CD4-positive, alpha-beta T cell treated with Interleukin-17A for 4 hours (primary cell): ENCODE measurements at regions not wholly inside any gene's neighbourhood (a gene's known extent, or its start where the extent isn't known, plus 50 kb on each side); places are given as distances from the start of the nearest gene placed in this dataset.

Source experiments
- DNase-seq: peaks from one replicate; pipeline ENCODE4 v3.0.0-alpha.2; 2020; ENCODE audit warnings: mixed read lengths

DNA sequence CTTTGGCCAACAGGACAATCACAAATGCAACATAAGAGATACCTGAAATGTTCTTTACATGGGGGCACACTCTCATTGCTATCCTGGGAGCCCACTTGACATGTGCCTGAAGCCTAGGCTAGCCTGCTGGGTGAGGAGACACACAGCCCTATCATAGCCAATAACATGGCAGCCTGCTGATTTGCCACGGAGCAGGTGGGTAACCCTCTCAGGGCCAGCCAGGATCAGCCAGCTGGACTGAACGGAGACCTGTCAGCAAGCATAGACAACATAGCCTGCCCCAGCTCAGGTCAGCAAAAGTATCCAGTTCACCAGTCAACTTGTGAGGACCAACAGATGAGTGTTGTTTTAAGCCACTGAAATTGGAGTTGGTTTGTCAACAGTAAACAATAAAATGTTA, 566.5 kb downstream of the DCDC2C start:
- DNase-seq = no peak

DNA sequence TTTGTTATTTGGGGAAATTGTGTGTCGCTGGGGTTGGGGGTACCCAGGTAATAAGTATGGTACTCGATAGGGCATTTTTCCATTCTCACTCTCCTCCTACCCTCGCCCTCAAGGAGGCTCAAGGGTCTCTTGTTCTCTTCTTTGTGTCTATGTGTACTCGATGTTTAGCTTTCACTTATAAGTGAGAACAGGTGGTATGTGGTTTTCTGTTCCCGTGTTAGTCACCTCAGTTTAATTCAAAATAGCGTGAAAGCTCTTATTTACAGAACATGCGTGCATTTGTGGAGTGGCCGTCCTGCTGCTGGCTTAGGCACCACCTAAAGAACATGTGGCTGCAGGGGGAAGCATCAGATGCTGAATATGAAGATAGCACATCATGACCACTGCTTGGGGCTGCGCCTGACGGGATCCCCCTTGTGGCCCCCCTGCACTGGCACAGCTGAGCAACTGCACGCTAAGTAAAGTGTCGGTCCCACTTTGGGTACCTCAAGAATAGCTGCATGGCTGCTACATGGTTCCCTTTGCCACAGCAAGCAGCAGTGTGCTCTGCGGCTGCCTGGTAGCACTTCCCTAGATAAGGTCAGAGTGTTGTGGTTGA, 569.0 kb downstream of the DCDC2C start:
- DNase-seq = no peak

DNA sequence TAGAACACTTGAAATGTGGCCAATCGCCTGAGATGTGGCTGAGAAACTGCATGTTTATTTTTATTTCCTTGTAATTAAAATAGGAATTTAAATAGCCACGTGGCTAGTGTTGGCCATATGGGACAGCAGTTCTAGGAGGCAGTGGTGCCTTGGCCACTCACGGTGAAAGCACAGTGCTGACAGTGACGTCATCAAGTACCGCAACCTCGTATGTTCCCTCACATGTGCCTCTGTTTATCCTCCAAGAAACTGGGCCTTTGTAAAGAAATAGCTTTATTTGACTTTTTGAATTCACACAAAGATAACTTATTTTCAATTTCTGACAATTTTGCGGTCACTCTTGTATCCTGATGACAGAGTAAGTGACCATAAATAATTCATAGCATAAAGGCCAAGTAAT, 575.0 kb downstream of the DCDC2C start:
- DNase-seq = no peak

DNA sequence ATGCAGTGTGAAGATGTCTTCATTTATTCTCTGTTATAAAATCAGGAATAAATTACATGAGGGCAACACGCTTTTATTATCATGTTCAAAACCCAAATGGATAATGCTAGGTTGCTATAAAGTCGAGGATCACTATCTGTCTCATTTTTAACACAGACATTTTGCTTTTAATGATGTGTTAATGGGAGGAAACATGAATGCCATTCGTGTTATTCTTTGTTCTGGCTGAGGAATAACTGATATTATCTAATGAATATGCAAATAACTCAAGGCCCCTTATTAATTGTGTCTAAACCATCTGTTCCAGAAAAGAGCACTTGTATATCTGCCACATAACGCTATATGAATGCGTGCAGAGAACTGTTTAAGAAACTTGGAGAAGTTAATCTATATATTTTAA, 576.1 kb downstream of the DCDC2C start:
- DNase-seq = no peak

DNA sequence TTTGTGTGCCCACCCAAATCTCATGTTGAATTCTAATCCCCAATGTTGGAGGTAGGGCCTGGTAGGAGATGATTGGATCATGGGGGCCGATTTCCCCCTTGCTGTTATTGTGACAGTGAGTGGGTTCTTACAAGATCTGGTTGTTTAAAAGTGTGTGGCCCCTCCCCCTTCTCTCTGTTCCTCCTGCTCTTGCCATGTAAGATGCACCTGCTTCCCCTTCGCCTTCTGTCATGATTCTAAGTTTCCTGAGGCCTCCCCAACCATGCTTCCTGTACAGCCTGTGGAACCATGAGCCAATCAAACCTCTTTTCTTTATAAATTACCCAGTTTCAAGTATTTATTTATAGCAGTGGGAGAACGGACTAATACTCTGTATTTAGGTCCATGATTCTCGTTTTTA, 588.1 kb downstream of the DCDC2C start:
- no peak for DNase-seq

DNA sequence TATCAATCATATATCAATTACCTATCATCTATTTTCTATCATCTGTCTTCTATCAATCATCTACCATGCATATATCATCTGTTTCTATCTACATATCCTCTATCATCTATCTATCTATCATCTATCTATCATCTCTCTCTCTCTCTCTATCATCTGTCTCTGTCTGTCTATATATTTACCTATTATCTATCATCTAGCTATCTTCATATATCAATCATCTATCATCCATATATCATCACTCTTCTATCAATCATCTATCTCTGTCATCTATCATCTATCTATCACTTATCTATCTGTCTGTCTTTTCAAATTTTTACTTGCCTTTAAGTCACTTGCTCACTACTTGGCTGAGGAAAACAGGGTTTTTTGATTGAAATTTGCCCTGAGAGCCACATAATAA, 592.3 kb downstream of the DCDC2C start:
- no peak for DNase-seq

DNA sequence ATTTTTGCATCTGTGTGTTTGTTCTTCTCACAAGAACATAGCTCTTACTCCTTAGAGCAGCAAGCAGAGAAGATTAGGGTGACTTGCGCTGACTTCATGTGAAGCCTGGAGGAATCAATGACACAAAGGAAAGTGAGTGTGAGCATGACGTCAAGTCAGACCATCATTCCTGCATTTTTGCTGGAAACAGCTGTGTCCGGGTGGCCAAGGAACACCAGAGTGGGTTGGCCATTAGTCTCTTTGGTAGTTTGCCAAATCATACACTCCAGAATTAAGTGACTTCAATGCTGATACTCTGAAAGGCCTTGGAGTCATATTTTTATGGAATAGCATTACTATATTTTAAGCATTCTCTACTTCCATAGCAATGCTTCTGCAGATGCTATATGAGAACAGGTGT, 597.2 kb downstream of the DCDC2C start:
- no peak for DNase-seq

DNA sequence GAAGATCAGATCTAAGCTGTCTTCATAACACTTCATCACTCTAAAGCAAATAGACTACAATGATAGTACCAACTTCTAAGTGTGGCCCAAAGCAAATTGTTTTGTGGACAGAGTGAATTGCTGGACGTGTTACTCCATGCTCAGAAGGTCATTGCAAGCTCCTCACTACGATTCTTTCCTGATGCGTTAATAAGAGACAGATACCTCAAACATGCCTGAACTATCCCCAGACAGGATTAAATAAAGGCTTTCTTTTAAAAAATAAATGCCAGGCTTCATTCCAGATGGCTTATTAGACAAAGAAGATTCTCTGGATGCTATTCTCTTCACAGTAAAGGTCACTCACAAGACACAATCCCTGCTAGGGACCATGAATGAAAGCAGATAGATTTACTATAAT, 621.2 kb downstream of the DCDC2C start:
- no peak for DNase-seq

DNA sequence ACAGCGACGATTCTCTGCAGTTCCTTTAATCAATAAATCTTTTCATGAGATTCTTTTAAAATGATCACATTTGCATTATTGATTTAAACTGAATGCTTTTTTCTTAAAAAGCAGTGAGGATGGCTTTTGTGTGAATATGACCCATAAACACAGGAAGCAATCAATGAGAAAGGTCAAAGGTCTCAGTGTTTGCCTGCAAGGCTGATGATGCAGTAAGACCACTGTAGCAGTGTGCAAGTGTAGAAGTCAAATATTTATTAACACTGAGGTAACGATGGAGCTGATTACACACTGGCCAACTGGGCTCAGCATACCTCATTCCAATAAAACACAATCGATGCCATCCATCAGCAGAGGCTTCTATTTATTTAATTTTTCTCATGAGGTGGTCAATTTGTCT, 633.5 kb downstream of the DCDC2C start:
- no peak for DNase-seq

DNA sequence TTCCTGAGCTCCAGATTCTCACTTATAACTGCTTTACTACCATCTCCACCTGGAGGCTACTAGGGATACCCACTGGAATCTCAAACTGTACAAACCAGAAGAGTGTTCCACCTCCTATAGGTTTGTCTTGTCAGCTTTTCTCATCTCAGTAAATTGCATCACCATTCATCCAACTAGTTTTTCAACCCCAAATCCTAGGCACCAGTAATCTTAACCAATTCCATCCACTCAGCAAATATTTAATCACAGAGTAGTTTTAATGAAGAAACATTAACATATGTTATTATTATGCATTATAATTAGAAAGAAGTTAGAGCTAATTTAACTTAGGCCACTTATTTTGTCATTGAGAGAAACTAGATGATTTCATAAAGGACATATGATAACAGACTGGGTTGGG, 635.0 kb downstream of the DCDC2C start:
- no peak for DNase-seq

DNA sequence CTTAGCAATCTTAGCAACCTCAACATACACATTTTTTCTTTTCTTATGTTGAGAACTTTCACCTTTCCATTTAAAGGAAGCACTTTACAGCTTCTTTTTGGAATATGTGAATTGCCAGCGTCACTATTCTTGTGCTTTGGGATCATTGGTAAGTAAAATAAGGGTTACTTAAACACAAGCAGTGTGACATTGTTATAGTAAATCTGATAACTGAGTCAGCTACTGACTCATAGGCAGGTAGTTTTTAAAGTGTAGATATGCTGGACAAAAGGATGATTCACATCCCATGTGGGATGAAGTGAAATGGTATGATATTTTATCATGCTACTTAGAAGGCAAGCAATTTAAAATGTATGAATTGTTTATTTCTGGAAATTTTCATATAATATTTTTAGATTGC, 637.2 kb downstream of the DCDC2C start:
- no peak for DNase-seq

DNA sequence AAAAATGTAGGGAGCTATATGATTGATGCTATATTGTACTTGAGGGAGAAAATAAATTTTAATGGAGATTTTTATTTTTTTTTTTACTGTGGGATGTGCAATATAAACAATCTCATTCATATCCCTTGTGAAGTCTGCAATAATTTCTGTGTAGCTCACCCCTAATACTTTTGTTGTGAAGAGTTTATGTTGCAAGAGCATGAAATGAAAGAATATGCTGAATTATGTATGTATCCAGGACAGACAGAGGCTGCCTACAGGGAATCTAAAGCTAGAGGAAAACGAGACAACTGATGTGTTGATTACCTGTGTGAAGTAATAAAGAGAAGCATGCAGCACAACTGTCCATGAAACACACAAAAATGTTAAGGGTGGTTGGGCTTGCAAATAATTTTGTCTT, 643.3 kb downstream of the DCDC2C start:
- DNase-seq = no peak

DNA sequence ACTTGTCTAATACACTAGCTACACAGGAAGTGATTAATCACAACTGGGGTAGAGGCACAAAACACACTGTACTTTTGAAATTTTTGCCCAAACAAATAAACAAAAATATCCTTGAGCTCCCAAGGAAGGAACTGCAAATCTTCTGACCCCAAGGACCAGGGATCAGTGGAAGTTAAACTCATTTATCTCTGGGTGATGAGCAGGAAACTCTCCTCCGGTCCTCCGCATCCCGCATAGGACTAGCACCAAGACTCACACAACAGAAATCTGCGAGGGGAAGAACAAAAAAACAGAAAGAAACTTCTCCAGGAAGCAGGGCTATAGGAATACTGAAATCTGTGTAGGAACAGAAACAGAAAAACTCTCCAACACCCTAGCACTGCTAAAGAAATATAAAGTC, 650.3 kb downstream of the DCDC2C start:
- no peak for DNase-seq

DNA sequence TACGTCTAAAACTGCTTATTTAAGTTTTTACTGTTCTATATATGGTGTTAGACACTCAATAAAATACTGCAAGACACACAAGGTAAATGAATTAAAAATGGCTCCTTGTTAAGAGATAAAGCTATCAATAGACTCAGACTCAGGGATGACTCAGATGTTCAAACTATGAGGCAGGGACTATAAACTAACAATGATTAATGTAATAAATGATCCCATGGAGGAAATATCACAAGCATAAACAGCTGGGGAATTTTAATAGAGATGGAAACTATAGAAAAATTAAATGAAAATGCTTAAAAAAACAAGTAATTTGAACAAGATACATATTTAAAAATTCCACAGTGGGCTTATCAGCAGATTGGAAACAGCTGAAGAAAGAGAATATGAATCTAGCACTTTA, 650.8 kb downstream of the DCDC2C start:
- no peak for DNase-seq

DNA sequence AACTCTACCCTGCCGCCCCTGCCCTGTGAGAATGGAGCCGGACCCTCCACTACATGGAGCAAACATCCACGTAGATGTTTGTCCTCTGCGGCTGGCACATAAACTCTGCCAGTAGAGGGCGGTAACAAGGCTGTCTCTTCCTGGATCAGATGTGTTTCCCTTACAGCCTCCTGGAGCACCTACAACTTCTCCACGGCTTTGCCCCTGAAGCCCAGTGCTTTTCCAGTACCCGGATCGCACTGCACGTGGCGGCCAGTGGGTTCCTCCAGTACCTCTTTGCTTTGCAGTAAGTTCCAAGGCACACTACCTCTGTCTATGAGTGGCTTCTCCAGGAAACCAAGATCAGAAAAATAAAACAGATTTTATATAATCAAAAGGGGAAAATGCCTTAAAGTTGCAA, 651.3 kb downstream of the DCDC2C start:
- DNase-seq = no peak

DNA sequence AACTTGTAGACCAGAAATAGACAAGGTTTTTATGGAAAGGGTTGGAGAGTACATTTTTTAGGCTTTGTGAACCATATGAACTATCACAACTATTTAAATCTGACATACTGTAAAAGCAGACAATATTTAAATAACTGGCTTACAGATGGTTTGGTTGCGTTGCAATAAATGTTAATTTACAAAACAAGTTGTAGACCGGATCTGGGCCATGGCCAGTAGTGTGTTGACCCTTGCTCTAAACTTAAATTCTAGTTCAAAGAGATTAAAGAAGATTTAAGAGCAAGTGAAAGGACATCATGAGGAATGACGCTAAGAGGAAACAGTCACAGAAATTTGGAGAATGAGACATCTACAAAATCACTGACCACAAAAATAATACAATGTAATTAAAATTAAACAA, 652.7 kb downstream of the DCDC2C start:
- no peak for DNase-seq

DNA sequence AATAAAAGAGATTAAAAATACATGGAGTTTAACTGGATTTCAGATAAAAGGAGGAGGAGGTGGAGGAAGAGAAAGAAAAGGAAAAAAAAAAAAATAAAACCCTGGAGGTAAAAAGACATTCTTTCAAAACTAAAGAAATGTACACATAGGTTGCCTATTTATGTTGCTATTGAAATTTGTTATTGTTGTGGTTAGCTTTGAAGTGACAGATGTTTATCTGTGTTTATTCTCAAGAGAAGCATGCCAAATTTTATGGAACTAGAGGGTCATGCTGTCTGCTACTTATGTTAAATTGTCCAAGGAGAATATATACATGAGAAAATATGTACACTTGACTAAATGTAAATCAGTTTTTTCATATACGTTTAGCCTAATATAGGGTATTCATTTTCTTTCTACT, 653.2 kb downstream of the DCDC2C start:
- DNase-seq = no peak

DNA sequence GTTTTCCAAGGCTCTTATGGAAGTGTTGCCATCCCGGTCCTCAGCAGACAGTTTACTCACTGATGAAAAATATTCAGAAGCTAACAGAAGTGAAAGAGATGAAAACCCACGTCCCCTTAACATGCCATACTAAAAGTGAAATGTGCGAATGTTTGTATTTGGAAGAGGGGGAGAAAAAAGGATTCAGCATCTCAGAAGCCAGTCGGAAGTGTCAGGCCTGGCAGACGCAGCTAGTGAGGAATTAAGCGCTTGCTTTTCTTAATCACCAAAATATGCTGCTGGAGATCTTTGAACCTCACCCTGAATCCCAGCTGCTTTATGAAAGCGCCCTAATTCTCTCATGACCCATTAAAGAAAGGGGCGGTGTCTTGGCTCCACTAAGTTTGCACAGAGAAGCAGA, 653.7 kb downstream of the DCDC2C start:
- DNase-seq = no peak

DNA sequence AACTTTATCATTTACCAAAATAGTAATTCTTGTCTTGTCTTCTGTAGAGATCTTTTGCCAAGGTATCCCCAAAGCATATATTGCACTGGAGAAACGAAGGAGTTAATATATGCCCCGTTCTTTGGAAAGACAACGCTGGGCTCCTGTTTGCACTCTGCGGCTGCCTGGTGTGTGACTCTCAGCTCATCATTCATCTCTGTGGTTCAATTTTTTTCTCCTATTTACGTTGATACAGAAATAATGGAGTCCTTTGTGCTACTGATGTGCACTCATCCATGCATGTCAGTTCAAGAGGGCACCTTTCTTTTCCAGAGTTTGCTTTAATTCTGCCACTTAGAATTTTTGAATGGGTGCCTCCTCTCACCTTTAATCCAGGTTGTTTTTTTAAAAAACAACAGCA, 655.5 kb downstream of the DCDC2C start:
- DNase-seq = no peak

DNA sequence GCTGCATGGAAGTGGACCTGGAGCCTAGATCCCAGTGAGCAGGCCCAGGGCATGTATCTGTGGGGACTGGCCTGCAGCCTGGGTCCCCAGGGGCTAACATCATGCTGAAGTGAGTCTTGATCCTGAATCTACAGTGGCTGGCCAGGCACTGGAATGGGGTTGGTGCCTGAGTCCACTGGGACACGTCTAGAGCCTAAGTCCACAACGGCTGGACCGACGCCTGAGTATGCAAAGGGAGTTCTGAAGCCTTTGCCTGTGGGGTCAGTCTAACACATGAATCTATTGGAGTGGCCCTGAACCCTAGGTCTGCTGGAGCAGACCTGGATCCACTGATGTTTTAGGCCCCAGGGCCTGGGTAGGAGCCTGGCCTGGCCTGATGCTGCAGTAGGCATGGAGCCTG, 665.5 kb downstream of the DCDC2C start:
- DNase-seq = no peak

DNA sequence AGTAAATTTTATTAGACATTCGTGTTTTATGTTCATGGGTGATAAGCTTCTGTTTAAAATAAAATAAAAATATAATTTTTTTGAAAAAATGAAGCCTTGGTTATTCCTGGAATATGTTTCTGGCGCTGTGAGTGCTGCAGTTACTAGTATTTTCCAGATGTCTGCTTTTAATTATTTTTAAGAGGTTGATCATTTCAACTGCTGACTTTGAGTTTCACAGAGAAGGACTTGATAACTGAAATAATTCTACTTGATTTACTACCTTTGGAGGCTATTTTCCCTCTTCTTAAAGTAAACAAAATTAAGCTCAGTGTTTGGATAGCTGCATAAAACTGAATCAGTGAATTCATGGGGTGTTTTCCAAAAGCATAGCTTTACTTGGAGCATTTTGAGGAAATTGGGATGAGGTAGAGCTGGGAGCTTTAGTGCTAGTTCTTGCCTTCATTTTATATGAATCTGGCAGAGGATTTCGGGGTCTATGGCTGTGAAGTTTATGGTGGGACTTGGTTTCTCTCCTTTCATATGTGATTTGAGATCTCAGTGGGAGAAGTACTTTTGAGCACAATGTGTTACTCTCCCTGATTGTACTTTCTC, 666.5 kb downstream of the DCDC2C start:
- no peak for DNase-seq

DNA sequence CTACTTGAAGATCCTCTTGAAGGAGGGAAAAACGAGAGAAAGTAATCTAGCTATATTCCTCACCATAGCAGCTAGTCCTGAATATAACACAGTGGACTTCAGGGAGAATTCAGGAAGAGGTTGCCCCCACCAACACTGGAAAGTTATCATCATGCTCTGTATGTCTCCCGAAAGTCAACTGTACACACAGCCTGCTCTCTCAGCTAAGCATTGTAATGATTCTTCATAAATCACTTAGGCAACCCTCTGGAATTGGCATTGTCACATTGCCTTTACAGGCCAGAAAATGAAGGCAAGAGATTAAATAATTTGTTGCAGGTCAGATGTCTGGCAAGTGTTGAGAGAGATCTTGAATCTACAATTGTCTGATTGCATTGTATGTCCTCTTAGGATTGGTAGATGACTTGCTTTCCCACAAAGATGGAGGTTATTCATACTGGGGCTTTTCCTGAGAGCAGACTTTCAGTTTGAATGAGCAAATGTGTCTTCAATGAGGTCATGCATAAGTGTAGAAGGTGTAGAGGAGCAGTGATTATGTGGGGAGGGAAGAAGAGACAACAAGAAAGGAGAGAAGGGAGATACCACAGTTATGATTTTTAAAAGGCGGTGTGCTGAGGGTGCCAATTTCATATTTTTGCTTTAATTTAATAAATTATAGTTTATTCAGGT, 667.2 kb downstream of the DCDC2C start:
- no peak for DNase-seq

DNA sequence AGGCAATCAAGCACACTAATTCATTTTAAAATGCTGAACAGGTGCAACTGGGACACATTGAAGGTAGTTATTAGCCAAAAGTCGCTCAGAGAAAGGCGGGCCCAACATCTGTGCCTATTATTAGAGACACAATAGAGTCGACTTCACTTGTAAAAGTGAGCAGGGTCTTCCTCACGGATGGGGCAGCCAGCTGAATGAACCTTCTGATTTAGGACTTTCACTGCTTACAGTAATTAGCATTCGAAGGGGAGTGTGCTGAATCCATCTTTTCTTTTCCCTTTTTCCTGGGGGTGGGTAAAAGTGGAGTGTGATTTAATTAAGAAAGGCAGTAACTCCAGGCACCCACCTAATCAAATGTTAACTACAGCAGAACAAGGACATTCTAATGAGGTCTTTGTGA, 677.7 kb downstream of the DCDC2C start:
- DNase-seq = no peak

DNA sequence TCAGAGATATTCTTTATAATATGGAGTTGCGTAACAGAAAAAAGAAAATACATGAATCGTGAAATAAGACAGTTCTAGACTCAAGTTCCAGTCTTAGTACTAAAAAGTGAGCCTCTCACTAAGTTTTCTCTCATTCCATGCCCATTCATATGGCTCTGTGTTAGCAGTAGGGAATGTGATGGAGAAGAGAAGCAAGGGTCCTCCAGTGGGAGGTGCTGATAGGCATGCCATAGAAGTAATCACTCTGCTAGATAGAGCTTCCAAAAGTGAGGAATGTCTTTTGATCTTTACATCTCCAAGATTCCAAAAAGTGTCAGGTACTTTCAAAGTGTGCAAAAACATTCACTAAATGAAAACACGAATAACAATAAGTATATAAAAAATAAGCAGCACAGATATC, 678.4 kb downstream of the DCDC2C start:
- DNase-seq = no peak

DNA sequence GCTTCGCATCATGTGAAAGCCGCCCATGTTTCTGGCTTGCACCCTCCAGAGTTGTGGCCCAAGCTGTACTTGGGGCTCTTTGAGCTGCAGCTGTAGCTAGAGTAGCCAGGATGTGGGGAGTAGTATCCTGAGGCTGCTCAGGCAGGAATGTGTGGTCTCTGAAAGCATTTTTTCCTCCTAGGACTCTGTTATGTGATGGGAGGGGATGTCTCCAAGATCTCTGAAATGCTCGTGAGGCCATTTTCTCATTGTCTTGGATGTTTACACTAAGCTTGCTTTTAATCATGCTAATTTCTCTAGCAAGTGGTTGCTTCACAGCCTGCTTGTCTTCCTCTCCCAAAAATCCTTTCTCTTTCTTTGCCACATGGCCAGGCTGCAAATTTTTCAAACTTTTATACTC, 687.6 kb downstream of the DCDC2C start:
- no peak for DNase-seq
